Thymus (tissue), 11 donors: ENCODE measurements at regions not wholly inside any gene's neighbourhood (a gene's known extent, or its start where the extent isn't known, plus 50 kb on each side); places are given as distances from the start of the nearest gene placed in this dataset.

Source experiments
- DNase-seq, 9 donors: peaks; one replicate each; pipeline ENCODE4 v3.0.0-alpha.2; 2013; ENCODE audit warnings: low spot score in 9 of 9, low read depth in 6 of 9, missing footprints in 1 of 9
- H3K27ac ChIP-seq, 2 donors: one replicate each; pipeline ENCODE4 v1.5.1; 2013; ENCODE audit warnings: control low read depth in 1 of 2, low read depth in 1 of 2, low read length in 1 of 2, mild to moderate bottlenecking in 1 of 2, moderate library complexity in 1 of 2
- H3K27me3 ChIP-seq, 2 donors: one replicate each; pipeline ENCODE4 v1.5.1; 2013; ENCODE audit warnings: low read length in 1 of 2; ENCODE audit not compliant: control insufficient read depth in 2 of 2, insufficient read depth in 1 of 2
- H3K36me3 ChIP-seq, 2 donors: one replicate each; pipeline ENCODE4 v1.5.1; 2013; ENCODE audit warnings: low read length in 1 of 2, mild to moderate bottlenecking in 1 of 2, moderate library complexity in 1 of 2; ENCODE audit not compliant: control insufficient read depth in 2 of 2, insufficient read depth in 2 of 2
- H3K4me1 ChIP-seq, 2 donors: one replicate each; pipeline ENCODE4 v1.5.1; 2013; ENCODE audit warnings: low read length in 2 of 2; ENCODE audit not compliant: control insufficient read depth in 2 of 2, insufficient read depth in 2 of 2
- H3K4me3 ChIP-seq, 2 donors: one replicate each; pipeline ENCODE4 v1.5.1; 2013; ENCODE audit warnings: low read length in 2 of 2, control low read depth in 1 of 2, mild to moderate bottlenecking in 1 of 2
- H3K9me3 ChIP-seq, 2 donors: one replicate each; pipeline ENCODE4 v1.5.1; 2013; ENCODE audit warnings: low read length in 1 of 2, mild to moderate bottlenecking in 1 of 2; ENCODE audit not compliant: control insufficient read depth in 2 of 2, insufficient read depth in 1 of 2
- WGBS: extraction: QIAGEN DNeasy Blood & Tissue Kit; methylation state at CpG from one replicate; pipeline ENCODE4 v1.1.7; 2013; 5-methylcytosine and 5-hydroxymethylcytosine counted together
- donor health status: healthy.

DNA sequence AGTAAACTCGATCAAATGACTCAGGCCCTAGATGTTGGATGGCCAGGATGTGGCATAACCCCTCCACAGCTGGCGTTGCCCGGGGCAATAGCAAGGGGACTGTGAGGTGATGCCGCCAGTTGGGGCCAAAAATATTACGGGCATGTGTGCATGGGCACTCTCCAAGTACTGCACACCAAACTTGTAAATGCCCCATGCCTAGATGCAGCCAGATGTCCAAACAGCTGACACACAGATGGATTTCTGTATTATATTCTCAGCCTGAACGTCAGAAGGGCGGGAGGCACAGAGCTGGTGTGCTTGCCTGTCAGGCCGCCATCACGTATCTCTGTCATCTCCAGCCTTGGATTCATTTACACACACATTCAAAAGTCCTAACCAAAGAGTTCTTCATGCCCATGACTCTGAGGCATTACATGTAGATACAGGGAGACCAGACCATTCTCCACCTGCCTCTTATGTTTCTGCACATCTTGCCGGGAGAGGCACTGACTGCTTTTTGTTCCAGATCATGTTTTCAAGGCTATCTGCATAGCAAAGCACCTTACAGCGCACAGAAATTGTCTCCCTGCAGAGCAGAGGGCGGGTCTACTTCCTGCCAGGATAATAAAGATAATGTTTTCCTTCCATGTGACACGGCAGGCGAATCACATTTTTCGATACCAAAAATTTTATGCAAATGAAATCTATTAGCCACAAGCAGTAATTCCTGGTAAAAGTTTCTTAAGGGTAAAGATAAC is 200.9 kb upstream of the ADAMTS16 start:
- 84% methylated on average over 15 of the region's 15 CpGs for WGBS
- no peak overlapping the region for H3K4me3 ChIP-seq
- DNase-seq, result no peak
- H3K27ac ChIP-seq, result no peak overlapping the region
- no peaks in the 10 kb centered on the region for H3K27me3 ChIP-seq
- H3K4me1 ChIP-seq, result no peaks in the 10 kb centered on the region
- no peaks in the 10 kb centered on the region for H3K9me3 ChIP-seq
- no peaks in the 10 kb centered on the region for H3K36me3 ChIP-seq

DNA sequence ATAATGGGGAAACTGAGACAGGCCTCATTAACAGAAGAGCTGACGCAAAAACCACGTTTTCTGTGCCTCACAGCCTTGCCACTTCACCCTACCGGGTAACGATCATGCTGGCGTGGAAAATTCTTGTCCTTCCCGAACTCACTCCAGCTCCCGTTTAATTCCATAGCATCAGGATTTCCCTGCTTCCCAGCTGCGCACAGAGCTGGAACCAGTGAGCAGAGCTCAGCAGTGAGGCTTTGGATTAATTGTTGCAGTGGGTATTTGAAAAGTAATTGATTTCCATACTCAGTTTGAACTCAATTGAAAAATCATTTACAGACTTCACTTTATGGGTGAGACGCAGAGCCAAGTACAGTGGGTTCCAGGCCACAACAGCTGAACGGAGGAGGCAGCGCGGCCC is 199.0 kb upstream of the ADAMTS16 start:
- no peak overlapping the region for H3K4me3 ChIP-seq
- no peaks in the 10 kb centered on the region for H3K27me3 ChIP-seq
- no peak for DNase-seq
- H3K9me3 ChIP-seq, result no peaks in the 10 kb centered on the region
- H3K36me3 ChIP-seq, result no peaks in the 10 kb centered on the region
- WGBS, result 88% methylated on average over 12 of the region's 12 CpGs
- no peak overlapping the region for H3K27ac ChIP-seq
- no peaks in the 10 kb centered on the region for H3K4me1 ChIP-seq

DNA sequence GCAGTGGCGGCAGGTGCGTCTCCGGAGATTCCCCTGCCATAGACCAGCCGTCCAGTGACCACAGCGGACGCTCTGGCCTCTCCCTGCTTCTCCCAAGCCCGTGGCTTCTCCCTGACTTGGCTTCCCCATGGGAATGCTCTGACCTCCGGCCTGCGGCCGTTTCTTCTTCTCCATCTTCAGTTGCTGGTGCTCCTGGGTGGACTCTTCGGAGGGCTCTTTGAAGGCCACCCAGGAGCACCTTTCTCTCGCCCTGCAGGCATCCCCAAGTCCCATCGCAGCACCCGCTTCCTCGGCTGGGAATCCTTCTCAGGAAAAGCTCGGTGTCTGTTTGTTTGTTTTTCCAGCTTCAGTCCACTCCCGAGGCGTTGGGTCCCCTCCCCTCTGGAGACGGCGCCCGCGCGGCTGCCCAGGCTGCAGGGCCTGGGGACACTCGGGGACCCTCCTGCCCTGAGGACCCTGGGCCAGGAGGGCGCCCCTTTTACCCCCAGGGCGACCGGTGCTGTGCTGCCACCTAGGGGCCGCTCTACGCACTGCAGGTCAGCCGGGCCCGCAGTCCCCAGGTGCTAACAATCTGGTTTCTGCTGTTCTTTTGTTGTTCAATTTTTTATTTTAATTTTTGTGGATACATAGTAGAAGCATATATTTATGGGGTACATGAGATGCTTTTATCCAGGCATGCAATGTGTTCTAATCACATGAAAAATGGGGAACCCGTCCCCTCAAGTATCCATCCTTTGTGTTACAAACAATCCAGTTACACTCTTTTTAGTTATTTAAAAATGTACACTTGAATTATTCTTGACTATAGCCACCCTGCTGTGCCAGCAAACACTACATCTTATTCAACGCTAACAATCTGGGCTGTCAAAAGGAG is 197.9 kb upstream of the ADAMTS16 start:
- 46% methylated on average over 33 of the region's 33 CpGs for WGBS
- peak in 4 of 9 donors; percentile 3 to 16 (median 6) for DNase-seq

GRCh38 chr5:4942831-4943178 is 197.3 kb upstream of the ADAMTS16 start:
- no peaks in the 10 kb centered on the region for H3K9me3 ChIP-seq
- DNase-seq, result no peak
- WGBS, result 85% methylated on average over 9 of the region's 9 CpGs
- H3K27me3 ChIP-seq, result no peaks in the 10 kb centered on the region
- no peak overlapping the region for H3K4me3 ChIP-seq
- H3K4me1 ChIP-seq, result no peaks in the 10 kb centered on the region
- H3K36me3 ChIP-seq, result no peaks in the 10 kb centered on the region
- H3K27ac ChIP-seq, result no peak overlapping the region

More for the DNA sequence above, 197.9 kb upstream of the ADAMTS16 start:
- Histone ChIP-seq H3K4me1 (no peaks in the 10 kb centered on the region), H3K9me3 (no peaks in the 10 kb centered on the region), H3K36me3 (no peaks in the 10 kb centered on the region), H3K27ac (no peak overlapping the region), H3K27me3 (no peaks in the 10 kb centered on the region), H3K4me3 (no peak overlapping the region)

DNA sequence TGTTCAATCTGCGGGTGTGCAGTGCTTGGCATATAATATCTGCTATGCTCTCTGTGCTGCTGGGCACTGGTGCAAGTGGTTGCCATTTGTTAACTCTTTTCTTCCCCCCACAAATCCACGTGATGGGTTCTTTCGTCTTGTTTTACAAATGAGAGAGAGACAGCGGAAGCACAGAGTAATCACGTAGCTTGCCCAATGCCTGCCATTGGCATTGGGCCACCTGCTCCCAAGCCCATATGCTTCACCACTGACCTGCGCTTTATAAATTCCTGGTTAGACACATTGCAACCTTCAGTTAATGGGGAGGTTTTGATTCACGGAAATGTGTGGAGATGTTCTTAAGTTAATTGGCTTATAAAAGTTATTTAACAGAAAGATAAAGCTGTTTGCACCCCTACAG is 194.8 kb upstream of the ADAMTS16 start:
- Histone ChIP-seq H3K9me3 (no peaks in the 10 kb centered on the region), H3K4me1 (no peaks in the 10 kb centered on the region), H3K36me3 (no peaks in the 10 kb centered on the region), H3K4me3 (no peak overlapping the region), H3K27me3 (no peaks in the 10 kb centered on the region), H3K27ac (no peak overlapping the region)
- DNase-seq, result no peak
- WGBS, result 93% methylated on average over 7 of the region's 7 CpGs

- WGBS, result 86% methylated on average over 1 of the region's 1 CpG
- H3K36me3 ChIP-seq, result no peaks in the 10 kb centered on the region
- H3K4me3 ChIP-seq, result no peak overlapping the region
- H3K27ac ChIP-seq, result no peak overlapping the region
- H3K9me3 ChIP-seq, result no peaks in the 10 kb centered on the region
- DNase-seq, result no peak
- no peaks in the 10 kb centered on the region for H3K4me1 ChIP-seq
- H3K27me3 ChIP-seq, result no peaks in the 10 kb centered on the region
Measured at GRCh38 chr5:4947106-4947505, 193.0 kb upstream of the ADAMTS16 start.

- no peak for DNase-seq
- Histone ChIP-seq H3K4me3 (no peak overlapping the region), H3K9me3 (no peaks in the 10 kb centered on the region), H3K27ac (no peak overlapping the region), H3K4me1 (no peaks in the 10 kb centered on the region), H3K27me3 (no peaks in the 10 kb centered on the region), H3K36me3 (no peaks in the 10 kb centered on the region)
- WGBS, result 89% methylated on average over 9 of the region's 9 CpGs
Measured at GRCh38 chr5:4947893-4948536, 192.1 kb upstream of the ADAMTS16 start.

GRCh38 chr5:4949108-4949507 is 191.0 kb upstream of the ADAMTS16 start:
- Histone ChIP-seq H3K27me3 (no peaks in the 10 kb centered on the region), H3K27ac (no peak overlapping the region), H3K9me3 (no peaks in the 10 kb centered on the region), H3K36me3 (no peaks in the 10 kb centered on the region), H3K4me3 (no peak overlapping the region), H3K4me1 (no peaks in the 10 kb centered on the region)
- 73% methylated on average over 6 of the region's 6 CpGs for WGBS
- no peak for DNase-seq

GRCh38 chr5:4953576-4953975 is 186.6 kb upstream of the ADAMTS16 start:
- no peak overlapping the region for H3K27ac ChIP-seq
- no peaks in the 10 kb centered on the region for H3K9me3 ChIP-seq
- 84% methylated on average over 4 of the region's 4 CpGs for WGBS
- H3K4me3 ChIP-seq, result no peak overlapping the region
- DNase-seq, result no peak
- H3K4me1 ChIP-seq, result no peaks in the 10 kb centered on the region
- H3K27me3 ChIP-seq, result no peaks in the 10 kb centered on the region
- H3K36me3 ChIP-seq, result no peaks in the 10 kb centered on the region
